Prostate gland (tissue), 2 donors: ENCODE measurements at regions not wholly inside any gene's neighbourhood (a gene's known extent, or its start where the extent isn't known, plus 50 kb on each side); places are given as distances from the start of the nearest gene placed in this dataset.

Experiments
- DNase-seq: peaks from one replicate; pipeline ENCODE4 v3.0.0-alpha.2; 2019; ENCODE audit warnings: low spot score
- H3K27ac ChIP-seq, 2 donors: fragments of 200-600 bp; sonication (generic); 2 replicates each; pipeline ENCODE4 v1.5.1; 2017 to 2019
- H3K27me3 ChIP-seq: fragments of 200-600 bp; sonication (generic); replicated peaks from 2 replicates; pipeline ENCODE4 v1.5.1; 2019; ENCODE audit not compliant: insufficient read depth
- H3K36me3 ChIP-seq, 2 donors: fragments of 200-600 bp; sonication (generic); 1 replicate in 1 of 2; 2 replicates in 1 of 2; pipeline versions ENCODE4 v1.5.1 to v1.8.1; 2017 to 2019
- H3K4me1 ChIP-seq: fragments of 200-600 bp; sonication (generic); replicated peaks from 2 replicates; pipeline ENCODE4 v1.5.1; 2019
- H3K4me3 ChIP-seq, 2 donors: fragments of 200-600 bp; sonication (generic); 2 replicates each; pipeline ENCODE4 v1.5.1; 2017 to 2019
- H3K9me3 ChIP-seq: fragments of 200-600 bp; sonication (generic); 2 replicates; pipeline ENCODE4 v1.5.1; 2017
- POLR2A ChIP-seq: fragments of 450-650 bp; IDR thresholded peaks from one replicate; pipeline ENCODE4 v1.6.1; 2016; ENCODE audit warnings: antibody characterized with exemption, mild to moderate bottlenecking
- POLR2AphosphoS5 ChIP-seq: sonication (generic); formaldehyde crosslinking; IDR thresholded peaks from one replicate; pipeline ENCODE4 v1.6.1; 2017; ENCODE audit warnings: antibody characterized with exemption
- WGBS: methylation state at CpG from one replicate; pipeline ENCODE4 v1.1.5; 2018; 5-methylcytosine and 5-hydroxymethylcytosine counted together
- intact Hi-C: fragments of 100-400 bp; cut with DNase I; formaldehyde crosslinking; loops from one replicate; pipeline ENCODE4 v1.14.2; 2022
- TF ChIP-seq, protein P1 (sequence below), 4 experiments: fragments of 200-600 bp in 2 of 4; fragments of 450-650 bp in 2 of 4; sonication (generic) in 2 of 4; IDR thresholded peaks; 1 replicate in 3 of 4; 2 replicates in 1 of 4; pipeline ENCODE4 v1.5.1; 2016 to 2019; ENCODE audit warnings: antibody characterized with exemption in 4 of 4, mild to moderate bottlenecking in 2 of 4, moderate library complexity in 2 of 4

GRCh38 chr9:16197578-16198370, 644.9 kb downstream of the CCDC171 start:
- H3K36me3 ChIP-seq = no peaks in the 10 kb centered on the region
- H3K4me1 ChIP-seq = no peaks in the 10 kb centered on the region
- no peaks in the 10 kb centered on the region for H3K9me3 ChIP-seq
- DNase-seq = no peak
- H3K27me3 ChIP-seq = no peaks in the 10 kb centered on the region
- no peak overlapping the region for H3K27ac ChIP-seq
- intact Hi-C loops = loop anchor here (10.0 kb wide), 3 partner anchors 117 to 537 kb away; no protein-coding TSS in a partner anchor
- 74% methylated on average over 20 of the region's 20 CpGs for WGBS
- TF ChIP-seq POLR2A (no peak), POLR2AphosphoS5 (no peak)
- TF ChIP-seq, protein P1, sequence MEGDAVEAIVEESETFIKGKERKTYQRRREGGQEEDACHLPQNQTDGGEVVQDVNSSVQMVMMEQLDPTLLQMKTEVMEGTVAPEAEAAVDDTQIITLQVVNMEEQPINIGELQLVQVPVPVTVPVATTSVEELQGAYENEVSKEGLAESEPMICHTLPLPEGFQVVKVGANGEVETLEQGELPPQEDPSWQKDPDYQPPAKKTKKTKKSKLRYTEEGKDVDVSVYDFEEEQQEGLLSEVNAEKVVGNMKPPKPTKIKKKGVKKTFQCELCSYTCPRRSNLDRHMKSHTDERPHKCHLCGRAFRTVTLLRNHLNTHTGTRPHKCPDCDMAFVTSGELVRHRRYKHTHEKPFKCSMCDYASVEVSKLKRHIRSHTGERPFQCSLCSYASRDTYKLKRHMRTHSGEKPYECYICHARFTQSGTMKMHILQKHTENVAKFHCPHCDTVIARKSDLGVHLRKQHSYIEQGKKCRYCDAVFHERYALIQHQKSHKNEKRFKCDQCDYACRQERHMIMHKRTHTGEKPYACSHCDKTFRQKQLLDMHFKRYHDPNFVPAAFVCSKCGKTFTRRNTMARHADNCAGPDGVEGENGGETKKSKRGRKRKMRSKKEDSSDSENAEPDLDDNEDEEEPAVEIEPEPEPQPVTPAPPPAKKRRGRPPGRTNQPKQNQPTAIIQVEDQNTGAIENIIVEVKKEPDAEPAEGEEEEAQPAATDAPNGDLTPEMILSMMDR (IDR thresholded peaks at IDR 0.05) = no peak
- no peak overlapping the region for H3K4me3 ChIP-seq

GRCh38 chr9:16198996-16199395, 646.2 kb downstream of the CCDC171 start:
- no peaks in the 10 kb centered on the region for H3K9me3 ChIP-seq
- no peaks in the 10 kb centered on the region for H3K27me3 ChIP-seq
- TF ChIP-seq POLR2A (no peak), POLR2AphosphoS5 (no peak)
- TF ChIP-seq, protein P1 (IDR thresholded peaks at IDR 0.05) = no peak
- peaks cover 2% of the 10 kb centered on the region for H3K4me1 ChIP-seq
- H3K27ac ChIP-seq = no peak overlapping the region
- no peak overlapping the region for H3K4me3 ChIP-seq
- intact Hi-C loops = loop anchor here (10.0 kb wide), 3 partner anchors 116 to 536 kb away; no protein-coding TSS in a partner anchor
- DNase-seq = no peak
- 36% methylated on average over 6 of the region's 6 CpGs for WGBS
- H3K36me3 ChIP-seq = no peaks in the 10 kb centered on the region

GRCh38 chr9:16202221-16202620, 649.4 kb downstream of the CCDC171 start:
- TF ChIP-seq, protein P1 (IDR thresholded peaks at IDR 0.05) = no peak
- no peak for TF ChIP-seq POLR2A
- no peak for TF ChIP-seq POLR2AphosphoS5

DNA sequence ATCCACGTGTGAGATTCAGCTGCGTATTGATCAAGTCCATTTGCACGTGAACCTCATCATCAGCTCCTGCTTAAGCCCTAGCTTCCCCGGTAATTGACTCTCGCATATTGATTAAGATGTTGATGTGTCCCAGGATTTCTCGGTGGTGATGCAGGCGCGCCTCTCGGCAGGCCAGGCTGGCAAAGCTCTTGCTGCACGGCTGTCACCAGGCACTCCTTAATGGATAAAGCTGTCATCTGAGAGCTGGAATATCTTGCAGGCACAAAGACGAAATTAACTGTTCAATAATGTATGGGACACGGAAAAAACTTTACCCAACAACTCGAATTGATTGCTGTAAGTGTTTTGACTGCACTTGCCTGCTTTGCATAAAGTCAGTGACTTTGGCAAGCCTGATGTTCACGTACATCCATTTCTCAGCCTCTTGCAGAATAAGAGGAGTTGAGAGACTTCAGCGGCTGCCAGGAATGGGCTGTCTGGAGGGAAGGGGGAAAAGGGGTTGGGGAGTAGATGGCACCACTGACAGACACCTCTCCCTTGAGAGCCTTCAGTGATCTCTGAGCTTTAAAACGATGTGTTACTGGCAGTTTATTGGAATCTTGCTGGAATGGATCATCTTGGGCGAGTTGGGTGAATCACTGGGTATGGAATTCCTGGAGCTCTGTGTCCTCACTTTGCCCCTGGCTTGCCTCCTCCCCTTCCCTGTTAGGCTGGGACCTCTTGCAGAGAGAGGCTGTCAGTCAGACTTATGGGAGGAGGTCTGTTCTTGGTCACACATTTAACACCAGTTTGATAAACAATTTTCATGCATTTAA, 650.3 kb downstream of the CCDC171 start:
- peaks cover 5% of the 10 kb centered on the region for H3K4me1 ChIP-seq
- no peak overlapping the region for H3K4me3 ChIP-seq
- H3K27me3 ChIP-seq = no peaks in the 10 kb centered on the region
- 75% methylated on average over 17 of the region's 17 CpGs for whole genome bisulfite sequencing
- H3K36me3 ChIP-seq = no peaks in the 10 kb centered on the region
- intact Hi-C loops = no loop called here
- no peaks in the 10 kb centered on the region for H3K9me3 ChIP-seq
- peak overlapping the region; percentile 25 to 56 for H3K27ac ChIP-seq
- DNase-seq = no peak
- no peak for TF ChIP-seq POLR2AphosphoS5
- TF ChIP-seq POLR2A = no peak
- TF ChIP-seq, protein P1 (IDR thresholded peaks at IDR 0.05) = no peak

More at GRCh38 chr9:16202221-16202620, 649.4 kb downstream of the CCDC171 start:
- no peaks in the 10 kb centered on the region for H3K9me3 ChIP-seq
- H3K4me3 ChIP-seq = no peak overlapping the region
- H3K27me3 ChIP-seq = no peaks in the 10 kb centered on the region
- no peak overlapping the region for H3K27ac ChIP-seq
- DNase-seq = no peak
- H3K36me3 ChIP-seq = no peaks in the 10 kb centered on the region
- WGBS = 89% methylated on average over 1 of the region's 1 CpG
- peaks cover 5% of the 10 kb centered on the region for H3K4me1 ChIP-seq
- intact Hi-C loops = no loop called here
